GM18951 (cell line): ENCODE measurements at regions not wholly inside any gene's neighbourhood (a gene's known extent, or its start where the extent isn't known, plus 50 kb on each side); places are given as distances from the start of the nearest gene placed in this dataset.

Experiments
- POLR2A ChIP-seq: IDR thresholded peaks from 4 replicates; pipeline ENCODE4 v1.6.1; 2011; ENCODE audit warnings: mild to moderate bottlenecking; ENCODE audit not compliant: insufficient read length, insufficient read depth; ENCODE audit errors: extremely low read depth
- in situ Hi-C: fragments of 300-500 bp; cut with MboI; formaldehyde crosslinking; loops from one replicate; pipeline ENCODE4 v1.12.0; 2022; ENCODE audit warnings: low sequenced_read_pairs, mixed read lengths, inconsistent platforms; ENCODE audit not compliant: unreplicated experiment

DNA sequence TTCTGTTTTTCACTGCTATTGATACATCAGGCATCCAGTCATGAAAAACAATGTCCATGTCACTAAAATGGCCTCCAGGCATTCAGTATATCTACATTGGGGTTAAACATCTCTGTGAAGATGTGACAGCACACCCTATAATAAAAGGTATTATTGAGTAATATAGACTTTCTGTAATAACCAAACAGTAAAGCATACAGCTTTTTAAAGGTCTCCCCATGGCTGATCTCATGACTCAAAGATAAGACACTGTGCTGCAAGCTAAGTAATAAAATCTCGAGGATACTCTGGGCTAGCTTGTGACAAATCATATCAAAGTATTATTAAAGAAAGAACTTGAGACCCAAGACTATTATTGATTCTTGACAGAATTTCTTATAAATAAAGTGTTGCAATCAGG is 613.1 kb upstream of the PKN2 start:
- TF ChIP-seq POLR2A: no peak
- in situ Hi-C loops: no loop called here

DNA sequence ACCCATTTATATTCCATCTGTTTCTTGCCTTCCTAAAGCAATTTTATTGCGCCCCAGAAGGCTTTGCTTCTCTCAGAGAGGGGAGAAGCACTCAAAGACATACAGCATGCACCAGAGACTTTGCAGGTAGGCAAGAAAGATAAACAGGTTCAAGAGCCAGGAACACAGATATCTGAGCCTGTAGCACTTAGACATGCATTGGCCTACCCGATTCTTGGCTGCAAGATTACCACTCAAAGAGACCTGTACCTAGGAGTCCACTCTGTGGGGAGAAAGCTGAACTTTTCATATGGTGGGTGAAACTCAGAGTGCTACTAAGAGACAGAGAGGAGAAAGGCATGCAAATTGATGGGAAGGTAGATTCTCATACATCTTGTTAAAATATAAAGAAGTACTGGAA is 609.4 kb upstream of the PKN2 start:
- TF ChIP-seq POLR2A: no peak
- in situ Hi-C loops: no loop called here

DNA sequence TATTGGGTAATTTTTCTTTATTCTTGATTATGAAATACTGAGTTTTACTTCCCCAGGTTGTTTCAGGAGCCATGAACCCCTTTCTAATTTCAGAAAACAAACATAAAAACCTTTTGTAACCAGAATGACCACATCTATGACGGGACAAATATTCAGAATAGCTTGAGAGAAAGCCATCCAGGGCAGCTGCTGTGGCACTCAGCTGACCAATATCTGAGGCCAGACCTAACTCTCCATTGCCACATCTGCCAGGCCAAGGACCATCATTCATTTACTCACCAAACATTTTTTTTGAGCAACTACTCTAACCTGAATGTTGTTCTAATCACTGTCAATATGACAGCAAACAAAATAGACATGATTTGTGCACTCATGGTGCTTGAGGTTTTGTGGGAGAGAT is 608.3 kb upstream of the PKN2 start:
- no peak for TF ChIP-seq POLR2A
- in situ Hi-C loops: no loop called here

DNA sequence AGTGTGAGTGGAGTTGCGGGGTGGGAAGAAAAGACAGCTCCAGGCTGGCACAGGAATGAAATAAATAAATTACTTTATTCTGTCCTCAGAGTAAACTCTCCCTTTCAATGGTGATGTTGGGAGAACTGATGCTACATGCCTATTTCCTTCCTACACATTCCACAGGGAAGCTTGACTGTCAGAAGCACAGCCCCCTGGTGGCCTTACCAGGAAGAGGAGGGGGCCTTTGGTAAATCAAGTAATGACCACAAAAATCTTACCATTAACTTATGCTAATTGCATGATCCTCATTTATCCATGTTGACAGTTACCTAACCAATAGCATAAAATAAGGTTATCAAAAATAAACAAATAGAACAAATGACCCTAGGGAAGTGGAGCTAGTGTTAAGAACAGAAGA is 605.0 kb upstream of the PKN2 start:
- in situ Hi-C loops: no loop called here
- TF ChIP-seq POLR2A: no peak

DNA sequence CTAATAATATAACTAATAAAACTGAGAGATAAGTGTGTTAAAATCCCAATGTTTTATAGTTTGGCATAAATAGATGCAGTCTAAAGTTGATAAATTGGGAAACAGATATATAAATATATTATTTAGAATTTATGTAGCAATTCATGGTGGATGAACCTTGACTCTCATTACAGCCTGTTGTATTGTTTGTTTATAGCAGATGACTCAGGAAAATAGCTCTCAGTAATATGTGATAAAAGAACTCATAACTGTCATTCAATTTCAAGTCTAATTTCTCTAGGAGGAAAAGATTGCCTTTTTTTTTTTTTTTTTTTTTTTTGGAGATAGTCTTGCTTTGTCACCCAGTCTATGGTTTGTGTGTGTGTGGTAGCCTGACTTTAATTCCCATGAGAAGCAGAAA is 603.2 kb upstream of the PKN2 start:
- in situ Hi-C loops: no loop called here

DNA sequence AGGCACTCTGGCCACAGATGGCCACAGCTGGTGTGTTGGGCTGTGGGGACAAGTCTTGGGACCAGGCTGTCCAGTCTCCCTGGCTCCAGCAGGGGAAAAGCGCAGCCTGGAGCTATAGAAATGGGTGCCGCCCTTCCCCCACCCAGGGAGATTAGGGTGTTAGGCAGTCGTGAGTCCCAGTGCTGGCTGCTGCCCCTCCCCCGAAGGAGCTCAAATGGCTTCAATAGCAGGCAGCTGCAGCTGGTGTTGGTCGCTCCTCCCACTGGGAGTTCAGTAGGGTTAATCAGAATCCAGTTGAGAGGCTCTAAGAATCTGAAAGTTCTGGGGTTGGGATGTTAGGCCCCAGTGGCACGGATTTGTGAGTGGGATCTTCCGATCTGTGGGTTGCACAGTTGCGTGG is 595.6 kb upstream of the PKN2 start:
- in situ Hi-C loops: no loop called here
- no peak for TF ChIP-seq POLR2A

More for the DNA sequence above, 603.2 kb upstream of the PKN2 start:
- no peak for TF ChIP-seq POLR2A

DNA sequence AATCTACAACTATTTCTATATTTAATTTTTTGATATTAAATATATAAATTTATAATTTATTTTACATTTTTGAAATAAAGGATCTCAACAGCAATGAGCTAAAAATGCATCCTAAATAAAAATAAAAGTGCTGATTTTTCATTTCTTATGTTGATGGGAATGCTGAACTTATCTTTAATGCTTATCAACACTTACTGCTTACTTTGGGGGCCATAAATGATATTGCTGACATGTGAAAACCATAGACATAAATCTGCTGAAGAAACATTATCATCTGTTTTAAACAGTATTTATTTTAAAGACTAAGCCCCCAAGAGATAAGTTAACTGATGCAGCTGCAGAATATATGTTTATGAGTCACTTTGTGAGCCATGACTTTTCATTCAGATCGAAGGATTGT is 594.1 kb upstream of the PKN2 start:
- no peak for TF ChIP-seq POLR2A
- in situ Hi-C loops: no loop called here

DNA sequence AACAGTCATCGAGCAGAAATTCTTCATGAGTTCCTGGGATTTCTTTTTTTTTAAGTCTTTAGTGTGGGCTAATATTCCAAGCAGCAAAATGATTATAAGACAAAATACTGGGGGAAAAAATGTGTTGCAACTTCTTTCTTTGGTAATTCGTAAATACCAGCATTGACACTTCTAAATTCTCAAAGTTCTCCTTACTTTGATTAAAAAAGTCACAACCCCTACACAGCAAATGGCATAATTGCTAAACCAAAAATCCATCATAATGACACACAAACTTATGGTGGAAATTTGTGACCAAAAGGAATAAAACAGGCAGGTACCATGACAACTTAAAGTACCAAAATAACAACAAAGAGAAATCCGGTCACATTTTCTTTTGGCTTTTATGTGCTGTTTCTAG is 585.2 kb upstream of the PKN2 start:
- TF ChIP-seq POLR2A: no peak
- in situ Hi-C loops: no loop called here

DNA sequence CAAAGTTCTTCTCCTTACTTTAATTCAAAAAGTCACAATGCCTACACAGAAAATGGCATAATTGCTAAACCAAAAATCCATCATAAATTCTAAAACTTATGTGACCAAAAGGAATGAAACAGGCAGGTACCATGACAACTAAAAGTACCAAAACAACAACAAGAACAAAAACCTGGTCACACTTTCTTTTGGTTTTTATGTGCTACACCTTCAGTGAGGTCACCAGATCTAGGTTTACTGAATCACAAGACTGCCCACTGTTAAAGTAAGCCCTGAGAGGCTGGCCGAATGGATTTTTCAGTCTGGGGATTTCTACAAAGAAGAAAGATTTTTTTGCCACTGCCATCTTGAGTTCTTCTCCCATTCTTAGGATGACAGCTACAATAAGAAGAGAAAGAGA is 583.0 kb upstream of the PKN2 start:
- in situ Hi-C loops: no loop called here
- no peak for TF ChIP-seq POLR2A

DNA sequence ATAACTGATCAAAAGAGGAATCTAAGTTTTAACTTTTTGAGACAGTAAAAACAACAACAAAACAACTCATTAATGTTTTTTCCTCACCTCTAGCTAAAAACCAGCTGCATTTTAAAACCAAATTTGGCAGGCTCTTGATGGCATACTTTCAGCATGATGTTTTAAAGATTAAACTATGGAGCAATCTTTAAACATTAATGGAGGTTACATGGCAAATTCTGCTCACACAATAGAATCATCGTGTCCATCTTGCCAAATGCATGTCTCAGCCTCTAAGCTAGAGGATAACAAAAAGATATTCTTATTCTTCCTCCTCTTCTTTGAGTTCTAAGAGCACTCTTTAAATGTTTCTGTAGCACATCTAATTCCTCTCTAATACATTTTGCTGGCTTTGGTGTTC is 579.8 kb upstream of the PKN2 start:
- no peak for TF ChIP-seq POLR2A
- in situ Hi-C loops: no loop called here

DNA sequence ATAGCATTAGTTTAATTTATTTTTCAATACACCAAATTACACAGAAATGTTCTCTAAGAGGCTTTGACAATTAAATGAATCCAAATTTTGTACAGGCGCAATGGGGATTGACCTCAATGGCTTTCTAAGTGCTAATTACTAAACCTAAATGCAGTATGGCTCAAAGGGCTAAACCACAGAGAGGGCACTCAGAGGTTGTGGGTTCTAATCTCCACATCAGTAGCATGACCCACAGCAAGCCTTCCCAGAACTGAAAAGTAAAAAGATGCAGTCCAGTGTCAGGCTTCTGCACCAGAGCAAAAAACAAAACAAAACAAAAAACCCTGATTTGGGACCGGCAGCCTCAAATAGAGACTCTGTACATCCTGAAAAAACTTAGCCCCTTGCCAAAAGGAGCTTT is 579.2 kb upstream of the PKN2 start:
- TF ChIP-seq POLR2A: no peak
- in situ Hi-C loops: no loop called here

DNA sequence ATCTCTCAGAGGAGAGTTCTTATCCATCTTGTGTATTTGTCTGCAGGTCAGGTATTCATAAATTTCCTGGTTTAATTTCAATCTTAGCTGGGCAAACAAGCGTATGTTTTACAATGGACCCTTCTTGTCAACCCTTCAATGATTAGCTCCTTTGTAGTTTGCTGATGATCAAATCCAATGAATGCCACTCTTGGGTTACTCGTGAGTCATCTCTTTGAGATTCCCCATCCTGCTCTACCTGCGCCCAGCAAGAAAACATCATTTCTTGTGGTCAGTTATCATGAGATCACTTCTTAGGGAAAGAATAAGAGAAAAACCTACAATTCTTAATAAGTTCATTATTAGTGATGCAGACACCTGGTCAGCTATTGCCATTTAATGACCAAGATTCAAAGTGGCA is 572.3 kb upstream of the PKN2 start:
- no peak for TF ChIP-seq POLR2A
- in situ Hi-C loops: no loop called here

DNA sequence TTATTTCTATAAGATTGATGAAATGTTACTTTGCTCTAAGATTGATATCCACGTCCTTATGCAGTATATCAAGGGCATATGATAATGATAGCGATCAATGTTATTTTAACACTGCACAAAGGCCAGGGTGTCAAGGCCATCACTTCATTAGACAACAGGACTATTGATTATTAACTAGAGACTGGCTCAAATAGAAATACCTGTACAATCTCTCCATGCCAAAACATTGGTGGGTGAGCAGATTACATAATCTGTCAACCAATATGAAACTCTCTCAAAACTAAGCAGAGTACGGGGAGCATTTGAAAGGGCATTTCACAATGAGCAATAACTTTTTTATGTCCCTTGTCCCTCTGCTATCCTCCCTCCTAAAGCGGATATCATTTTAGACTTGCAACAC is 566.5 kb upstream of the PKN2 start:
- in situ Hi-C loops: no loop called here
- TF ChIP-seq POLR2A: no peak

DNA sequence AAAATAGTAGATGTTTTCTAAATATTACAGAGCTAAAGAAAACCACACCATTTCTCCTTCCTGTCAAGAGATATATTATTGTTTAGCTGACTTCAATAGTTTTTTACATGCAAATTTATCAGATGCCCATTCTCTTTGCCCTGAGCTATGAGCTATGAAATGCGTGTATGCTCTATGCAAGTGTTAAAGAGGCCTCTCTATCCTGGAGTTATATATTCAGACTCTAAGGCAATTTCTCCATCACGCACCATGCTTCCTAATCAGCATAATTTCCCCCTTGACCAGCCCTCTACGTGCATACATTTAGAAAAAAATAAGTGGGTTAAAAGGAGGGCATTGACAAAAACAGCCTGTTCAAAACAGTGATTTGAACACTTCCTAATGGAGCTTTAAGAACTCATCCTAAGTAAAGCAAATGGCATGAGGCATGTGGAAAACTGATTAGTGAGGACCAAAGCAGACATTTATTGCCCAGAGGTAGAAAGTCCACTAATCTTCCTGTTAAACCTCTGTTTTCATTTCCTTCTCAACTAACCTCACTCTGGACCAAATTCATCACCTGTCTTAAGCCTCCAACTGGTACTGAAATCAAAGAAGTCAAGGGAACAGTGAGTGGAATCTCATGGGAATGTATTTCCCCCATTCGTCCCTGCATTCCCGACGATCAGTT is 565.8 kb upstream of the PKN2 start:
- TF ChIP-seq POLR2A: no peak
- in situ Hi-C loops: no loop called here

DNA sequence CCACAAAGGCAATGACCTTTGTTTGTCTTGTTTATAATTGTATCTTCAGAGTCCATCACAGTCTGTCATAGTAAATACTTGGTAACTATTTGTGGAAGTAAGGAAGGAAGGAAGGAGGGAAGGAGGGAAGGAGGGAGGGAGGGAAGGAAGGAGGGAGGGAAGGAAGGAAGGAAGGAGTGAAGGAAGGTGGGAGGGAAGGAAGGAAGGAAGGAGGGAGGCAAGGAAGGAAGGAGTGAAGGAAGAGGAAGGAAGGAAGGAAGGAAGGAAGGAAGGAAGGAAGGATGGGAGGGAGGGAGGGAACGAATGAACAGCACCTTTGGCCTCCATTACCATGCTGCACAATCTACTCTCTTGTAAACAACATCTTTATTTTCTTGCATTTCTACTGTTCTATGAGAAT is 559.5 kb upstream of the PKN2 start:
- in situ Hi-C loops: no loop called here
- TF ChIP-seq POLR2A: no peak
